ENCODE measurements at regions not wholly inside any gene's neighbourhood (a gene's known extent, or its start where the extent isn't known, plus 50 kb on each side); places are given as distances from the start of the nearest gene placed in this dataset.
"Not testable (repeated sequence)": the region's sequence is repeated elsewhere in the genome, so short reads cannot be mapped to it uniquely, and the experiment has no call there.

DNA sequence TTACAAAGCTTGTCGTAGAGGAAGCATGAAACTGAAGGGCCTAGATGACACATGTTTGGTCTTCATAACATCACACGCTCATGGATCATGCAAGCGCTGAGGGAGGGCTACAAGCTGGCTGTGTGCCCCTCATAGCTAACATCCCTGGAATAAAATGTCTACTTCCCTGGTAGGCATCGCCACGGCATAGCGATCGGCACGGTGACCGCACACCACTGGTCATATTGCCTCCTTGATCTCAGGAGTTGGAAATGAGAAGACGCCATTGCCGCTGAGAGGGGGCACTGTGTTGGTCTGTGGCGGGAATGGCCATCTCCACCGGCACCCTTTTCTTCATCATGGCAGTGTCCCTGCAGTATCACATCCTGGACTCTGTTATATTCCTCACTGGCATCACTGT lies 50.1 kb upstream of the TUBA3E start:
- not testable (repeated sequence) for DNase-seq

Measured in DMS79 (cell line).